IMR-90 (cell line): ENCODE measurements at regions not wholly inside any gene's neighbourhood (a gene's known extent, or its start where the extent isn't known, plus 50 kb on each side); places are given as distances from the start of the nearest gene placed in this dataset.

Experiments used
- ATAC-seq: fragments of 200-7000 bp; cut with Tn5 transposase; 2 replicates; pipeline ENCODE4 v1.9.1; 2020; ENCODE audit warnings: low read depth, mild to moderate bottlenecking, moderate library complexity
- BruUV-seq: library from RNA; stranded (reverse); fragments of 400-500 nt; replicated peaks from 2 replicates; lab custom pipeline; 2021; lab: Mats Ljungman, UMichigan
- CTCF ChIA-PET: fragments of 300-600 bp; formaldehyde crosslinking; extraction: SDS; loops from one replicate; lab custom pipeline; 2021; ENCODE audit warnings: antibody characterized with exemption; lab: Yijun Ruan, JAX
- POLR2A ChIA-PET: fragments of 300-600 bp; sonication (Branson Sonifier 250); formaldehyde crosslinking; loops from one replicate; lab custom pipeline; 2022; ENCODE audit warnings: antibody characterized with exemption; ENCODE audit not compliant: unreplicated experiment; lab: Charles Lee
- DNase-seq: peaks from one replicate; pipeline ENCODE4 v3.0.0; 2013
- H2AFZ ChIP-seq: replicated peaks from 2 replicates; pipeline ENCODE3; 2013; ENCODE audit warnings: low read length, mild to moderate bottlenecking; ENCODE audit not compliant: poor library complexity
- H2AK5ac ChIP-seq: 2 replicates; pipeline ENCODE4 v1.6.1; 2013; ENCODE audit warnings: low read depth, low read length, inconsistent platforms
- H2AK9ac ChIP-seq: replicated peaks from 2 replicates; pipeline ENCODE3; 2013; ENCODE audit warnings: mild to moderate bottlenecking, low read depth, low read length, moderate library complexity; ENCODE audit not compliant: poor library complexity
- H2BK120ac ChIP-seq: 2 replicates; pipeline ENCODE4 v1.6.1; 2013; ENCODE audit warnings: low read depth, low read length, inconsistent platforms
- H2BK15ac ChIP-seq: 3 replicates; pipeline ENCODE4 v1.6.1; 2013; ENCODE audit warnings: low read depth, low read length, inconsistent platforms
- H2BK20ac ChIP-seq: 2 replicates; pipeline ENCODE4 v1.6.1; 2013; ENCODE audit warnings: low read depth, mild to moderate bottlenecking, inconsistent platforms, low read length, moderate library complexity
- H2BK5ac ChIP-seq: 2 replicates; pipeline ENCODE4 v1.6.1; 2013; ENCODE audit warnings: mild to moderate bottlenecking, low read depth, low read length, inconsistent platforms; ENCODE audit not compliant: poor library complexity, severe bottlenecking
- H3K14ac ChIP-seq: replicated peaks from 2 replicates; pipeline ENCODE4 v1.6.1; 2013; ENCODE audit warnings: low read depth, low read length, inconsistent platforms
- H3K18ac ChIP-seq: 2 replicates; pipeline ENCODE4 v1.6.1; 2013; ENCODE audit warnings: low read depth, low read length, control low read depth
- H3K23ac ChIP-seq: 2 replicates; pipeline ENCODE4 v1.6.1; 2013; ENCODE audit warnings: low read depth, low read length, inconsistent platforms
- H3K27ac ChIP-seq: 2 replicates; pipeline ENCODE4 v1.5.1; 2013; ENCODE audit warnings: mild to moderate bottlenecking, control low read depth, low read length; ENCODE audit not compliant: insufficient read depth
- H3K27me3 ChIP-seq: 2 replicates; pipeline ENCODE4 v1.6.1; 2013; ENCODE audit warnings: low read length; ENCODE audit not compliant: control insufficient read depth, insufficient read depth
- H3K36me3 ChIP-seq: 2 replicates; pipeline ENCODE4 v1.6.1; 2013; ENCODE audit warnings: low read length, mixed read lengths; ENCODE audit not compliant: control insufficient read depth, insufficient read depth
- H3K4ac ChIP-seq: 2 replicates; pipeline ENCODE4 v1.6.1; 2013; ENCODE audit warnings: low read depth, low read length, inconsistent platforms
- H3K4me1 ChIP-seq: 2 replicates; pipeline ENCODE4 v1.6.1; 2013; ENCODE audit warnings: low read length, mixed read lengths; ENCODE audit not compliant: control insufficient read depth, insufficient read depth
- H3K4me2 ChIP-seq: 2 replicates; pipeline ENCODE4 v1.6.1; 2013; ENCODE audit warnings: low read depth, mild to moderate bottlenecking, control low read depth, low read length, moderate library complexity
- H3K4me3 ChIP-seq: 2 replicates; pipeline ENCODE4 v1.5.1; 2013; ENCODE audit warnings: low read depth, mild to moderate bottlenecking, control low read depth, low read length, moderate library complexity; ENCODE audit not compliant: insufficient read depth
- H3K56ac ChIP-seq: 2 replicates; pipeline ENCODE4 v1.6.1; 2013; ENCODE audit warnings: low read length, inconsistent platforms; ENCODE audit not compliant: insufficient read depth; ENCODE audit errors: extremely low read depth
- H3K79me1 ChIP-seq, 2 experiments: 2 replicates each; pipeline ENCODE4 v1.6.1; 2013; ENCODE audit warnings: low read length in 2 of 2, inconsistent platforms in 1 of 2, low read depth in 1 of 2
- H3K9ac ChIP-seq: 2 replicates; pipeline ENCODE4 v1.6.1; 2013; ENCODE audit warnings: low read depth, low read length, control low read depth
- H3K9me1 ChIP-seq: 2 replicates; pipeline ENCODE4 v1.6.1; 2013; ENCODE audit warnings: low read length, inconsistent platforms; ENCODE audit not compliant: insufficient read depth
- H3K9me3 ChIP-seq: 2 replicates; pipeline ENCODE4 v1.6.1; 2013; ENCODE audit warnings: low read length; ENCODE audit not compliant: control insufficient read depth, insufficient read depth
- H4K20me1 ChIP-seq: 2 replicates; pipeline ENCODE4 v1.6.1; 2013; ENCODE audit warnings: low read length, inconsistent platforms; ENCODE audit not compliant: insufficient read depth
- H4K5ac ChIP-seq: 2 replicates; pipeline ENCODE4 v1.6.1; 2013; ENCODE audit warnings: mild to moderate bottlenecking, low read depth, low read length, control low read depth
- H4K8ac ChIP-seq, 2 experiments: 2 replicates each; pipeline ENCODE4 v1.6.1; 2013; ENCODE audit warnings: low read depth in 2 of 2, low read length in 2 of 2, control low read depth in 1 of 2, inconsistent platforms in 1 of 2
- H4K91ac ChIP-seq: 2 replicates; pipeline ENCODE4 v1.6.1; 2013; ENCODE audit warnings: low read depth, low read length, inconsistent platforms; ENCODE audit not compliant: insufficient read depth
- BHLHE40 ChIP-seq: fragments of 150-350 bp; IDR thresholded peaks from 2 replicates; pipeline ENCODE4 v1.6.1; 2016; ENCODE audit warnings: mild to moderate bottlenecking, low read depth, low read length
- CEBPB ChIP-seq: IDR thresholded peaks from 2 replicates; pipeline ENCODE4 v1.6.1; 2012; ENCODE audit warnings: low read depth, low read length, improper control_type of control experiment
- CHD1 ChIP-seq: IDR thresholded peaks from 2 replicates; pipeline ENCODE4 v1.6.1; 2012; ENCODE audit warnings: low read depth, low read length, improper control_type of control experiment
- FOS ChIP-seq: fragments of 150-350 bp; IDR thresholded peaks from 2 replicates; pipeline ENCODE4 v1.6.1; 2016; ENCODE audit warnings: low read depth, low read length
- MAFK ChIP-seq: IDR thresholded peaks from 2 replicates; pipeline ENCODE4 v1.6.1; 2012; ENCODE audit warnings: low read depth, low read length, improper control_type of control experiment
- MAZ ChIP-seq: IDR thresholded peaks from 2 replicates; pipeline ENCODE4 v1.6.1; 2012; ENCODE audit warnings: low read depth, mild to moderate bottlenecking, low read length, improper control_type of control experiment, moderate library complexity, borderline replicate concordance
- MXI1 ChIP-seq: IDR thresholded peaks from 2 replicates; pipeline ENCODE4 v1.6.1; 2012; ENCODE audit warnings: low read depth, mild to moderate bottlenecking, low read length, moderate library complexity, borderline replicate concordance
- NFE2L2 ChIP-seq: fragments of 150-350 bp; IDR thresholded peaks from 2 replicates; pipeline ENCODE4 v1.6.1; 2016; ENCODE audit warnings: low read depth, mild to moderate bottlenecking, low read length
- POLR2A ChIP-seq: IDR thresholded peaks from 2 replicates; pipeline ENCODE4 v1.6.1; 2012; ENCODE audit warnings: mild to moderate bottlenecking, low read depth, low read length
- RAD21 ChIP-seq: IDR thresholded peaks from 2 replicates; pipeline ENCODE4 v1.6.1; 2012; ENCODE audit warnings: low read length, improper control_type of control experiment
- RCOR1 ChIP-seq: IDR thresholded peaks from 2 replicates; pipeline ENCODE4 v1.6.1; 2012; ENCODE audit warnings: mild to moderate bottlenecking, low read length, improper control_type of control experiment; ENCODE audit not compliant: insufficient replicate concordance
- RFX5 ChIP-seq: IDR thresholded peaks from 2 replicates; pipeline ENCODE4 v1.8.0; 2012; ENCODE audit warnings: low read depth, mild to moderate bottlenecking, low read length, moderate library complexity
- SMC3 ChIP-seq: fragments of 150-350 bp; IDR thresholded peaks from 2 replicates; pipeline ENCODE4 v1.6.1; 2016; ENCODE audit warnings: low read depth, mild to moderate bottlenecking, antibody characterized with exemption, low read length, moderate library complexity
- WGBS, 2 experiments: methylation state at CpG; one replicate each; pipeline versions ENCODE4 v1.1.5 to v1.1.7; 2013; ENCODE audit warnings: missing lambda C conversion rate in 2 of 2; ENCODE audit not compliant: insufficient read length in 1 of 2; ENCODE audit errors: extremely low coverage in 2 of 2; 5-methylcytosine and 5-hydroxymethylcytosine counted together
- dilution Hi-C: fragments of 300-500 bp; cut with HindIII; formaldehyde crosslinking; loops from one replicate; pipeline ENCODE4 v1.14.3; 2018; ENCODE audit warnings: low sequenced_read_pairs; ENCODE audit not compliant: unreplicated experiment
- in situ Hi-C: fragments of 300-500 bp; cut with MboI; formaldehyde crosslinking; loops from 3 replicates; pipeline ENCODE4 v1.14.3; 2019; ENCODE audit warnings: low sequenced_read_pairs, inconsistent platforms, mixed read lengths
- intact Hi-C: fragments of 100-400 bp; cut with micrococcal nuclease; formaldehyde crosslinking; loops from 2 replicates; pipeline ENCODE4 v1.10.0; 2022
- TF ChIP-seq, protein P1 (sequence below): fragments of 150-350 bp; IDR thresholded peaks from 2 replicates; pipeline ENCODE4 v1.6.1; 2016; ENCODE audit warnings: low read depth, mild to moderate bottlenecking, low read length, moderate library complexity, borderline replicate concordance
- TF ChIP-seq, protein P2 (sequence below): conservative IDR thresholded peaks from 2 replicates; pipeline ENCODE4 v1.5.1; 2012; ENCODE audit warnings: mild to moderate bottlenecking, low read depth, low read length, improper control_type of control experiment
- TF ChIP-seq, protein P3 (sequence below): fragments of 150-350 bp; IDR thresholded peaks from 2 replicates; pipeline ENCODE4 v1.6.1; 2017; ENCODE audit warnings: mild to moderate bottlenecking, antibody characterized with exemption, low read length, low read depth

DNA sequence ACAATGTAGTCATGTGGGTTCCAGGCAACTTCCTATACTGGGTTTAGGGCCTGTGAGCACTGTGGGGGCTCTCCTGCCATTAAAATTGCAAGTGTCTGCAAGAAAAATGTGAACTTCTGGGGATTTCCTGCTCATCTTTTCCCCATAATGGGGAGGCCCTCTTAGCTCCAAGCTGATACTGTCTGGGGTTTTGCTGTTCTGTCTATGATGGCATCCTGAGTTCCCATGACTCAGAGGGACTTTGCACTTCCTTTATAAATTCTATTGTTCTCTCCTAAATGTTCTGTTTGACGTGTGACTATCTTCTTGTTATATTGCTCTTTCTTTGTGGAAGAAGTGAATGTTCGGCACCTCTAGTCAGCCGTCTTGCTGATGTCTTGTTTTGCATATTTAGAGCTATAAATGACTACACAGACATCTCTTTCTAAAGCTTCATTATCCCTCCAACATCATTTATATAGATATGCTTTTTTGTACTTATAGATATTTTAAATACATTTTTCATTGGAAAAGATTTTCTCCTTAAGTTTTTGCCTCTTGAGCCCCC is 465.8 kb downstream of the NAF1 start:
- dilution Hi-C loops = no loop called here
- no peak overlapping the region for H3K56ac ChIP-seq
- no peak for ATAC-seq
- TF ChIP-seq MAFK (no peak), CHD1 (no peak), NFE2L2 (no peak), CEBPB (no peak), MAZ (no peak), RCOR1 (no peak), RAD21 (no peak), FOS (no peak), SMC3 (no peak), RFX5 (no peak), MXI1 (no peak), POLR2A (no peak), BHLHE40 (no peak)
- TF ChIP-seq, protein P1, sequence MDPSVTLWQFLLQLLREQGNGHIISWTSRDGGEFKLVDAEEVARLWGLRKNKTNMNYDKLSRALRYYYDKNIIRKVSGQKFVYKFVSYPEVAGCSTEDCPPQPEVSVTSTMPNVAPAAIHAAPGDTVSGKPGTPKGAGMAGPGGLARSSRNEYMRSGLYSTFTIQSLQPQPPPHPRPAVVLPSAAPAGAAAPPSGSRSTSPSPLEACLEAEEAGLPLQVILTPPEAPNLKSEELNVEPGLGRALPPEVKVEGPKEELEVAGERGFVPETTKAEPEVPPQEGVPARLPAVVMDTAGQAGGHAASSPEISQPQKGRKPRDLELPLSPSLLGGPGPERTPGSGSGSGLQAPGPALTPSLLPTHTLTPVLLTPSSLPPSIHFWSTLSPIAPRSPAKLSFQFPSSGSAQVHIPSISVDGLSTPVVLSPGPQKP = no peak
- TF ChIP-seq, protein P2, sequence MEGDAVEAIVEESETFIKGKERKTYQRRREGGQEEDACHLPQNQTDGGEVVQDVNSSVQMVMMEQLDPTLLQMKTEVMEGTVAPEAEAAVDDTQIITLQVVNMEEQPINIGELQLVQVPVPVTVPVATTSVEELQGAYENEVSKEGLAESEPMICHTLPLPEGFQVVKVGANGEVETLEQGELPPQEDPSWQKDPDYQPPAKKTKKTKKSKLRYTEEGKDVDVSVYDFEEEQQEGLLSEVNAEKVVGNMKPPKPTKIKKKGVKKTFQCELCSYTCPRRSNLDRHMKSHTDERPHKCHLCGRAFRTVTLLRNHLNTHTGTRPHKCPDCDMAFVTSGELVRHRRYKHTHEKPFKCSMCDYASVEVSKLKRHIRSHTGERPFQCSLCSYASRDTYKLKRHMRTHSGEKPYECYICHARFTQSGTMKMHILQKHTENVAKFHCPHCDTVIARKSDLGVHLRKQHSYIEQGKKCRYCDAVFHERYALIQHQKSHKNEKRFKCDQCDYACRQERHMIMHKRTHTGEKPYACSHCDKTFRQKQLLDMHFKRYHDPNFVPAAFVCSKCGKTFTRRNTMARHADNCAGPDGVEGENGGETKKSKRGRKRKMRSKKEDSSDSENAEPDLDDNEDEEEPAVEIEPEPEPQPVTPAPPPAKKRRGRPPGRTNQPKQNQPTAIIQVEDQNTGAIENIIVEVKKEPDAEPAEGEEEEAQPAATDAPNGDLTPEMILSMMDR = no peak
- TF ChIP-seq, protein P3, sequence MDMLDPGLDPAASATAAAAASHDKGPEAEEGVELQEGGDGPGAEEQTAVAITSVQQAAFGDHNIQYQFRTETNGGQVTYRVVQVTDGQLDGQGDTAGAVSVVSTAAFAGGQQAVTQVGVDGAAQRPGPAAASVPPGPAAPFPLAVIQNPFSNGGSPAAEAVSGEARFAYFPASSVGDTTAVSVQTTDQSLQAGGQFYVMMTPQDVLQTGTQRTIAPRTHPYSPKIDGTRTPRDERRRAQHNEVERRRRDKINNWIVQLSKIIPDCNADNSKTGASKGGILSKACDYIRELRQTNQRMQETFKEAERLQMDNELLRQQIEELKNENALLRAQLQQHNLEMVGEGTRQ = no peak
- H3K79me1 ChIP-seq = no peaks in the 10 kb centered on the region
- no peaks in the 10 kb centered on the region for H3K27me3 ChIP-seq
- no peak overlapping the region for H3K9ac ChIP-seq
- WGBS, 2 experiments = no CpG with 5 or more reads among the region's 3 CpGs
- H3K9me3 ChIP-seq = peaks cover 14% of the 10 kb centered on the region
- DNase-seq = no peak
- no peak overlapping the region for H2BK15ac ChIP-seq
- no peaks in the 10 kb centered on the region for H3K9me1 ChIP-seq
- no peak overlapping the region for H4K8ac ChIP-seq
- H2BK120ac ChIP-seq = no peak overlapping the region
- H2AK5ac ChIP-seq = no peak overlapping the region
- ChIA-PET CTCF (no interaction called here), POLR2A (no interaction called here)
- in situ Hi-C loops = no loop called here
- no peak overlapping the region for H4K5ac ChIP-seq
- H4K20me1 ChIP-seq = no peaks in the 10 kb centered on the region
- no peak overlapping the region for H2BK5ac ChIP-seq
- no peak overlapping the region for H3K4me2 ChIP-seq
- no peak overlapping the region for H2AFZ ChIP-seq
- no peaks in the 10 kb centered on the region for H3K4me1 ChIP-seq
- H4K91ac ChIP-seq = no peak overlapping the region
- H3K4ac ChIP-seq = no peak overlapping the region
- H2AK9ac ChIP-seq = no peak overlapping the region
- H3K14ac ChIP-seq = no peak overlapping the region
- intact Hi-C loops = no loop called here
- no peak overlapping the region for H3K27ac ChIP-seq
- BruUV-seq = no TSS peak
- no peak overlapping the region for H3K23ac ChIP-seq
- H3K4me3 ChIP-seq = no peak overlapping the region
- no peak overlapping the region for H2BK20ac ChIP-seq
- H3K36me3 ChIP-seq = no peaks in the 10 kb centered on the region
- no peak overlapping the region for H3K18ac ChIP-seq
